KMS-11 (cell line): ENCODE measurements at regions not wholly inside any gene's neighbourhood (a gene's known extent, or its start where the extent isn't known, plus 50 kb on each side); places are given as distances from the start of the nearest gene placed in this dataset.

Experiments
- H2AFZ ChIP-seq: fragments of 200-600 bp; sonication (generic); 2 replicates; pipeline ENCODE4 v1.6.1; 2016; ENCODE audit warnings: antibody characterized with exemption, mixed run types, low read depth
- H3K27ac ChIP-seq: fragments of 200-600 bp; sonication (generic); 2 replicates; pipeline ENCODE4 v1.6.1; 2016; ENCODE audit warnings: mild to moderate bottlenecking, mixed run types
- H3K27me3 ChIP-seq: fragments of 200-600 bp; sonication (generic); 2 replicates; pipeline ENCODE4 v1.6.1; 2017; ENCODE audit warnings: mild to moderate bottlenecking, low read depth, mixed run types, moderate library complexity; ENCODE audit not compliant: insufficient read depth
- H3K36me3 ChIP-seq: fragments of 200-600 bp; sonication (generic); 2 replicates; pipeline ENCODE4 v1.6.1; 2017; ENCODE audit warnings: mild to moderate bottlenecking, mixed run types; ENCODE audit not compliant: insufficient read depth
- H3K4me1 ChIP-seq: fragments of 200-600 bp; sonication (generic); 2 replicates; pipeline ENCODE4 v1.6.1; 2016; ENCODE audit warnings: mild to moderate bottlenecking, low read depth, mixed run types; ENCODE audit not compliant: poor library complexity, severe bottlenecking
- H3K4me2 ChIP-seq: fragments of 200-600 bp; sonication (generic); 2 replicates; pipeline ENCODE4 v1.7.0; 2016; ENCODE audit warnings: mild to moderate bottlenecking, mixed run types
- H3K4me3 ChIP-seq: fragments of 200-600 bp; sonication (generic); IDR thresholded peaks from 2 replicates; pipeline ENCODE4 v1.6.1; 2017; ENCODE audit warnings: low read depth, low read length, mixed read lengths; ENCODE audit not compliant: insufficient read depth
- H3K79me2 ChIP-seq: fragments of 200-600 bp; sonication (generic); 2 replicates; pipeline ENCODE4 v1.6.1; 2016; ENCODE audit warnings: low read depth, mixed run types; ENCODE audit not compliant: insufficient read depth
- H3K9ac ChIP-seq: fragments of 200-600 bp; sonication (generic); 2 replicates; pipeline ENCODE4 v1.6.1; 2016; ENCODE audit warnings: mild to moderate bottlenecking, mixed run types
- H4K20me1 ChIP-seq: fragments of 200-600 bp; sonication (generic); 2 replicates; pipeline ENCODE4 v1.6.1; 2016; ENCODE audit warnings: mild to moderate bottlenecking, mixed run types; ENCODE audit not compliant: insufficient read depth
- CTCF ChIP-seq: fragments of 200-600 bp; sonication (generic); conservative IDR thresholded peaks from 2 replicates; pipeline ENCODE4 v1.6.1; 2017; ENCODE audit warnings: low read depth, mild to moderate bottlenecking, antibody characterized with exemption, low read length, moderate library complexity, mixed read lengths

GRCh38 chr6:69623357-69623756 is 173.5 kb downstream of the LMBRD1 start:
- Histone ChIP-seq H3K27ac (no peak overlapping the region), H3K36me3 (no peaks in the 10 kb centered on the region), H2AFZ (no peak overlapping the region), H3K4me3 (no peak overlapping the region), H3K79me2 (no peaks in the 10 kb centered on the region), H3K27me3 (no peaks in the 10 kb centered on the region), H4K20me1 (no peaks in the 10 kb centered on the region), H3K9ac (no peak overlapping the region), H3K4me2 (no peak overlapping the region), H3K4me1 (no peaks in the 10 kb centered on the region)
- TF ChIP-seq CTCF, result no peak

- Histone ChIP-seq H3K36me3 (no peaks in the 10 kb centered on the region), H3K4me3 (no peak overlapping the region), H3K4me2 (no peak overlapping the region), H3K79me2 (no peaks in the 10 kb centered on the region), H2AFZ (no peak overlapping the region), H3K4me1 (no peaks in the 10 kb centered on the region), H3K27me3 (no peaks in the 10 kb centered on the region), H3K9ac (no peak overlapping the region), H3K27ac (no peak overlapping the region), H4K20me1 (no peaks in the 10 kb centered on the region)
- no peak for TF ChIP-seq CTCF
Observed at GRCh38 chr6:69622924-69623323, 173.9 kb downstream of the LMBRD1 start.

- Histone ChIP-seq H3K36me3 (no peaks in the 10 kb centered on the region), H3K79me2 (no peaks in the 10 kb centered on the region), H3K27me3 (no peaks in the 10 kb centered on the region), H3K4me1 (no peaks in the 10 kb centered on the region), H4K20me1 (no peaks in the 10 kb centered on the region), H2AFZ (no peak overlapping the region), H3K4me3 (no peak overlapping the region), H3K4me2 (no peak overlapping the region), H3K27ac (no peak overlapping the region), H3K9ac (no peak overlapping the region)
- TF ChIP-seq CTCF, result no peak
Observed at GRCh38 chr6:69622230-69622629, 174.6 kb downstream of the LMBRD1 start.

- Histone ChIP-seq H3K27ac (no peak overlapping the region), H3K27me3 (no peaks in the 10 kb centered on the region), H3K4me2 (no peak overlapping the region), H4K20me1 (no peaks in the 10 kb centered on the region), H2AFZ (no peak overlapping the region), H3K4me3 (no peak overlapping the region), H3K79me2 (no peaks in the 10 kb centered on the region), H3K36me3 (no peaks in the 10 kb centered on the region), H3K9ac (no peak overlapping the region), H3K4me1 (no peaks in the 10 kb centered on the region)
- no peak for TF ChIP-seq CTCF
Observed at GRCh38 chr6:69617163-69617562, 179.6 kb downstream of the LMBRD1 start.
